ENCODE measurements at regions not wholly inside any gene's neighbourhood (a gene's known extent, or its start where the extent isn't known, plus 50 kb on each side); places are given as distances from the start of the nearest gene placed in this dataset.

DNA sequence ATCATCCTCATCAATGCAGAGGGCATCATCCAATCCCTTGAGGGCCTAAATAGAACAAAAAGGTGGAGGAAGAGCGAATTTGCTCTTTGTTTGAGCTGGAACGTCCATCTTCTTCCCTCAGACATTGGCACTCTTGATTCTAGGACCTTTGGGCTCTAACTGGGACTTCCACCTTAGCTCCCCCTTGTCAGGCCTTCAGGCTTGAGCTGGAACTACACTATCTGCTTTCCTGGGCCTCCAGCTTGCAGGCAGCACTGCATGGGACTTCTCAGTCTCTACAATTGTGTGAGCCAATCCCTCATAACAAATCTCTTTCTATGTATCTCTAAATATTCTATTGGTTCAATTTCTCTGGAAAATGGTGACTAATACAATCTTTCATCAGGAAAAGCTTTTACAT, 155.4 kb downstream of the MCHR2 start:
- Mint-ChIP-seq H3K27me3 (ENCODE audit: low read depth) (peaks cover 32% of the 10 kb centered on the region), H3K27ac (no peak overlapping the region), H3K36me3 (no peaks in the 10 kb centered on the region), H3K9me3 (no peaks in the 10 kb centered on the region), H3K4me3 (no peak overlapping the region), H3K4me1 (no peaks in the 10 kb centered on the region)
- POLR2A ChIA-PET, result no interaction called here
- CTCF ChIA-PET, result interaction anchor here (1.0 to 1.5 kb wide), 3 partner anchors 8 to 29 kb away, joined by 3 to 7 read pairs (median 3); no protein-coding TSS in a partner anchor
- ATAC-seq (peak; percentile 87), DNase-seq (ENCODE audit: low spot score) (no peak)
- TF ChIP-seq E2F1 (CRISPR knock-in tag; IDR thresholded peaks at IDR 0.05) (no peak), AFF4 (CRISPR knock-in tag; IDR thresholded peaks at IDR 0.05; ENCODE audit: borderline replicate concordance) (no peak), ZNF263 (CRISPR knock-in tag; IDR thresholded peaks at IDR 0.05; ENCODE audit: low read depth) (no peak), ATF1 (CRISPR knock-in tag; IDR thresholded peaks at IDR 0.05) (no peak), AR (CRISPR knock-in tag; IDR thresholded peaks at IDR 0.05) (no peak), CREM (CRISPR knock-in tag; IDR thresholded peaks at IDR 0.05) (no peak), CBFB (CRISPR knock-in tag; IDR thresholded peaks at IDR 0.05; ENCODE audit: low read depth) (no peak), OVOL2 (CRISPR knock-in tag; IDR thresholded peaks at IDR 0.05; ENCODE audit: borderline replicate concordance) (no peak), ZNF532 (CRISPR knock-in tag; IDR thresholded peaks at IDR 0.05; ENCODE audit: borderline replicate concordance) (no peak), ELF4 (CRISPR knock-in tag; IDR thresholded peaks at IDR 0.05; ENCODE audit: low read depth) (no peak), NR2C2 (CRISPR knock-in tag; IDR thresholded peaks at IDR 0.05) (no peak), RORB (CRISPR knock-in tag; IDR thresholded peaks at IDR 0.05) (no peak), NR3C1 (CRISPR knock-in tag; conservative IDR thresholded peaks at IDR 0.05; ENCODE audit: low read depth) (no peak), MYBL2 (CRISPR knock-in tag; IDR thresholded peaks at IDR 0.05) (no peak), SMAD4 (CRISPR knock-in tag; IDR thresholded peaks at IDR 0.05) (no peak)
- TF ChIP-seq, protein P1, sequence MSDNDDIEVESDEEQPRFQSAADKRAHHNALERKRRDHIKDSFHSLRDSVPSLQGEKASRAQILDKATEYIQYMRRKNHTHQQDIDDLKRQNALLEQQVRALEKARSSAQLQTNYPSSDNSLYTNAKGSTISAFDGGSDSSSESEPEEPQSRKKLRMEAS (CRISPR knock-in tag; IDR thresholded peaks at IDR 0.05), result no peak
- TF ChIP-seq, protein P2, sequence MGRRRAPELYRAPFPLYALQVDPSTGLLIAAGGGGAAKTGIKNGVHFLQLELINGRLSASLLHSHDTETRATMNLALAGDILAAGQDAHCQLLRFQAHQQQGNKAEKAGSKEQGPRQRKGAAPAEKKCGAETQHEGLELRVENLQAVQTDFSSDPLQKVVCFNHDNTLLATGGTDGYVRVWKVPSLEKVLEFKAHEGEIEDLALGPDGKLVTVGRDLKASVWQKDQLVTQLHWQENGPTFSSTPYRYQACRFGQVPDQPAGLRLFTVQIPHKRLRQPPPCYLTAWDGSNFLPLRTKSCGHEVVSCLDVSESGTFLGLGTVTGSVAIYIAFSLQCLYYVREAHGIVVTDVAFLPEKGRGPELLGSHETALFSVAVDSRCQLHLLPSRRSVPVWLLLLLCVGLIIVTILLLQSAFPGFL (CRISPR knock-in tag; IDR thresholded peaks at IDR 0.05; ENCODE audit: borderline replicate concordance), result no peak
- TF ChIP-seq, protein P3, sequence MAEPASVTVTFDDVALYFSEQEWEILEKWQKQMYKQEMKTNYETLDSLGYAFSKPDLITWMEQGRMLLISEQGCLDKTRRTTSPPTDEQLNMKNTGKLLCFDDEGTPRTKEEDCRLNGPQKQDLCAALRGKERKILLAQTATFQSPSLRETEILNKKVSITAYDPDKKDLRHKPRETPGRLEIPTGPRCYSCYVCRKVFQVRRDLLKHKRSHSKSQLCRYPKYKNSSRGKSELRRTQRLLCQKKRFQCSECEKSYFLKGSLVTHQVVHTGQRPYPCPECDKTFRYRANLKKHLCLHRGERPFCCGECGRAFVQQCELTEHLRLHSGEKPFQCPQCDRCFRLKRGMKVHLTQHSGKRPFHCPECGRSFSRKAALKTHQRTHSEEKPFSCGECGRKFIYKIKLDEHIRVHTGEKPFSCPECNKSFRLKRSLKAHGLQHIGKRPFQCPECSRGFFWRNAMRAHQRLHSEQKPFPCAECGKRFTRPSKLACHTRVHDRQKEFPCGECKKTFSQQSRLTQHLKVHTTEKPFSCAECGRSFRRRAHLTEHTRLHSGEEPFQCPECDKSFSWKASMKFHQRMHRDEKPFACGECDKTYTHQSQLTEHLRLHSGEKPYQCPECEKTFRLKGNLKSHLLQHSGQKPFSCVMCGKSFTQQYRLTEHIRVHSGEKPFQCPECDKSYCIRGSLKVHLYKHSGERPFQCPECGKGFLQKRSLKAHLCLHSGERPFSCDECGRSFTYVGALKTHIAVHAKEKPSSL (CRISPR knock-in tag; conservative IDR thresholded peaks at IDR 0.05), result no peak
